ENCODE measurements at regions not wholly inside any gene's neighbourhood (a gene's known extent, or its start where the extent isn't known, plus 50 kb on each side); places are given as distances from the start of the nearest gene placed in this dataset.
A peak's percentile ranks its signal among the peaks of the same experiment; 100 is the strongest.

DNA sequence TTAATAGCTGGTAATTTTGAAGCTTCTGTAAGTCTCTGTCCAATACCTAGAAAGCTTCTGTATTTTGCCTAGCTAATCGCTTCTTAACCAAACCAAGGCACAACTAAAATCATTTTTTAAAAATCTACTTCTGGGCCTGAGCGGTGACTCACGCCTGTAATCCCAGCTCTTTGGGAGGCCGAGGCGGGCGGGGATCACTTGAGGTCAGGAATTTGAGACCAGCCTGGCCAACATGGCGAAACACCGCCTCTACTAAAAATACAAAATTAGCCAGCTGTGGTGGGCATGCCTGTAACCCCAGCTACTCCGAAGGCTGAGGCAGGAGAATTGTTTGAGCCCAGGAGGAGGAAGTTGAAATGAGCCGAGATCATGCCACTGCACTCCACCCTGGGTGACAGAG lies 148.6 kb upstream of the FIGN start:
- TF ChIP-seq, protein P1, sequence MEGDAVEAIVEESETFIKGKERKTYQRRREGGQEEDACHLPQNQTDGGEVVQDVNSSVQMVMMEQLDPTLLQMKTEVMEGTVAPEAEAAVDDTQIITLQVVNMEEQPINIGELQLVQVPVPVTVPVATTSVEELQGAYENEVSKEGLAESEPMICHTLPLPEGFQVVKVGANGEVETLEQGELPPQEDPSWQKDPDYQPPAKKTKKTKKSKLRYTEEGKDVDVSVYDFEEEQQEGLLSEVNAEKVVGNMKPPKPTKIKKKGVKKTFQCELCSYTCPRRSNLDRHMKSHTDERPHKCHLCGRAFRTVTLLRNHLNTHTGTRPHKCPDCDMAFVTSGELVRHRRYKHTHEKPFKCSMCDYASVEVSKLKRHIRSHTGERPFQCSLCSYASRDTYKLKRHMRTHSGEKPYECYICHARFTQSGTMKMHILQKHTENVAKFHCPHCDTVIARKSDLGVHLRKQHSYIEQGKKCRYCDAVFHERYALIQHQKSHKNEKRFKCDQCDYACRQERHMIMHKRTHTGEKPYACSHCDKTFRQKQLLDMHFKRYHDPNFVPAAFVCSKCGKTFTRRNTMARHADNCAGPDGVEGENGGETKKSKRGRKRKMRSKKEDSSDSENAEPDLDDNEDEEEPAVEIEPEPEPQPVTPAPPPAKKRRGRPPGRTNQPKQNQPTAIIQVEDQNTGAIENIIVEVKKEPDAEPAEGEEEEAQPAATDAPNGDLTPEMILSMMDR (IDR thresholded peaks at IDR 0.05; ENCODE audit: control insufficient read depth, extremely low read depth, insufficient read depth), result no peak
- no peak for DNase-seq (ENCODE audit: low read depth)

DNA sequence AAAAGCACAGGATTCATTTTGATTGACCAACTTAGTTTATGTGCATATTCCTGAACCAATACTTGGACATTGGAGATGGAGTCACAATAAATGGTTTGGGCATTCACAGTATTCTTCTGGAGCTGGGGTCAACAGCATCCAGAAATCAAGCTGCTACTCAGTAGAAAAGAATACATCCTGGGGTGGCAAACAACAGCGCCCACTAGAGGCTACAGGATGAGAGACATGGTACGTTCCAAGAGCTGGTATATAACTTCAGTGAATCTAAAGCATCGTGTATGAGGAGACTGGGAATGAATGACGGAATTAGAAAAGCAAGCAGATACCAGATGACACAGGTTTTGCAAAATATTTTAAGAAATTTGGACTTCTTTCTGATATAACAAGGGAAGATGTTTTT lies 142.9 kb upstream of the FIGN start:
- TF ChIP-seq, protein P1 (IDR thresholded peaks at IDR 0.05; ENCODE audit: control insufficient read depth, extremely low read depth, insufficient read depth), result 0 out of 2 replicates have a peak, but pooled peaks have one; percentile 29
- no peak overlapping the region for H3K4me3 ChIP-seq (ENCODE audit: low read depth, low read length)
- no peak for DNase-seq (ENCODE audit: low read depth)

More for the DNA sequence above, 148.6 kb upstream of the FIGN start:
- H3K4me3 ChIP-seq (ENCODE audit: low read depth, low read length), result no peak overlapping the region

DNA sequence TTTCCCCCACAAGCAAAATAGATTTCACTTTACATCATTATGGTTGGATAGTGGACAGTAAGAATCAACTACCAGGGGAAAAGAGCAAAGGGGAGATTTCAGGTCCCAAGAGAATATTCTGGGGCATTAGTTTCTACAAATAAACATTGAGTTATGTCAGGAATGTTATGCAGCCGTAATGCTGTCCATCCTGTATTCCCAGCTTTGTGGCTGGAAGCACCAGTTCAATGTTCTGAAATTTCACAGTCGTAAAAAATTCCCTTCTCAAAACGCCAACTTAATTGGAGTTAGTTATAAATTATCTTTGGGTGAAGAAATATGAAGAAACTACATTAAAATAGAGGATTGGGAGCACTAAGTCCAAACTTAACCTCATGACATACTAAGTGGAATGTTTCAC lies 141.5 kb upstream of the FIGN start:
- TF ChIP-seq, protein P1 (IDR thresholded peaks at IDR 0.05; ENCODE audit: control insufficient read depth, extremely low read depth, insufficient read depth), result no peak
- no peak overlapping the region for H3K4me3 ChIP-seq (ENCODE audit: low read depth, low read length)
- no peak for DNase-seq (ENCODE audit: low read depth)

DNA sequence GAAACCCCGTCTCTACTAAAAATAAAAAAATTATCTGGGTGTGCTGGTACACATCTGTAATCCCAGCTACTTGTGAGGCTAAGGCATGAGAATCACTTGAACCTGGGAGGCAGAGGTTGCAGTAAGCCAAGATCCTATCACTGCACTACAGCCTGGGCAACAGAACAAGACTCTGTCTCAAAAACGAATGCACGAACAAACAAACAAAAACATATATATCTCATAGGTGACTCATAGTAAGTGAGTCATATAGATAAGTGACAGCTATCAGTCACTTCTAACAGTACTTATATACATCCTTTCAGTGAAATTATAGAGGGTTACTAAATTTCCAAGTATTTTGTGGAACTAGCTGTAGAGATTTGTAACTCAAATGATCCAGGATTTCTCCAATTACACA lies 127.3 kb upstream of the FIGN start:
- TF ChIP-seq, protein P1 (IDR thresholded peaks at IDR 0.05; ENCODE audit: control insufficient read depth, extremely low read depth, insufficient read depth), result no peak
- H3K4me3 ChIP-seq (ENCODE audit: low read depth, low read length), result no peak overlapping the region
- no peak for DNase-seq (ENCODE audit: low read depth)

DNA sequence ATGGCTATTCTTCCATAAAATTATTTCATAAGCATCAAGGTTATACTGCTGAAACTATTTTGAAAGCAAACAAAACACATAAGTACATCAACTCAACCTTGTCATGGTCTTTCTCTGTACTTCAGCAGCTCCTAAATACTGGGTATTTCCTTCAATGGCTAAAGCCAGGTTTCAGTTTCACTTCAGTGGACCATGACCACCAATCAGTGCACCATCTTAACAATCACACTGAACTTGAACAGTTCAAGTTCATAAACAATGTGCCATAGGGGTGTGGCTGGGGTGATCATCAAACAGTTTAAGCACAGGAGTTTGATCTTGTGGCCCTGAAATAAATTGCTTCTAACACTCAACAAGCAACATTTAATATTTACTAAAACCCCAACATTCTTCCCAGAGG lies 124.1 kb upstream of the FIGN start:
- no peak for DNase-seq (ENCODE audit: low read depth)
- H3K4me3 ChIP-seq (ENCODE audit: low read depth, low read length), result no peak overlapping the region

DNA sequence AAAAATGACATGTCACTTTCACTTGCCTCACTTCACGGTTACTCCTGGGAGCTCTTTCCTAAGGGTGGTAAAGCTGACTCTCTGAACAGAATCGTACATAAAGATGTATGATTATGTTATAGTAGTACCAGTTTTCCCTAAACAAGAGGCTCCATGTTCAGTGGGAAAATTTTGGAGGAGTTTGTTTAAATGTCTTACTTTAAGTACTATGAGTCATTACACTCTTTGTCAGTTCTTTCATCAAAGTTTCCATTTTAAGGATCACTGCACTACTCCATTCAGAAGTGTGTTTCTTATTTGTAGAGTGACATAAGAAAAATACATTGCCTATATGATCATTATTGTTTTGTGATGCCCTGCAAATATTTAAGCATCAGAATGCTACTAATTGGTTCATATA lies 121.1 kb upstream of the FIGN start:
- DNase-seq (ENCODE audit: low read depth), result no peak
- H3K4me3 ChIP-seq (ENCODE audit: low read depth, low read length), result no peak overlapping the region
- TF ChIP-seq, protein P1 (IDR thresholded peaks at IDR 0.05; ENCODE audit: control insufficient read depth, extremely low read depth, insufficient read depth), result no peak

More for the DNA sequence above, 124.1 kb upstream of the FIGN start:
- TF ChIP-seq, protein P1 (IDR thresholded peaks at IDR 0.05; ENCODE audit: control insufficient read depth, extremely low read depth, insufficient read depth), result no peak

DNA sequence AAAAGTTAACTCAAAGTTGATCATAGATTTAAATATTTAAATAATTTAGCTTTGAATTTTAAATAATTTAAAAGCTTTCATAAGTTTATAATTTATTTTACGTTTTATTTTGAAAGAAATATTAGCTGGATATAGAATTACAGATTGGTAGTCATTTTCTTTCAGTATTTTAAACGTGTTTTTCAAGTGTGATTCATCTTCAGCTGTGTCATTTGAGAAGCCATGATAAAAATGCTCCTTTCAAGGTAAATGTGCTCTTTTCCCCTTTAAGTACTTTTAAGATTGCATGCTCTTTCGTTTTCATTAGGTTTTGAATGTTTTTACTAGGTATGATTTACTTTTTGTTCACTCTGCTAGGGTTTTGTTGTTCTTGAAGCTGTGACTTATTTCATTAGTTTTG lies 116.8 kb upstream of the FIGN start:
- no peak overlapping the region for H3K4me3 ChIP-seq (ENCODE audit: low read depth, low read length)
- DNase-seq (ENCODE audit: low read depth), result no peak
- TF ChIP-seq, protein P1 (IDR thresholded peaks at IDR 0.05; ENCODE audit: control insufficient read depth, extremely low read depth, insufficient read depth), result no peak
